ENCODE measurements at regions not wholly inside any gene's neighbourhood (a gene's known extent, or its start where the extent isn't known, plus 50 kb on each side); places are given as distances from the start of the nearest gene placed in this dataset.
A peak's percentile ranks its signal among the peaks of the same experiment; 100 is the strongest.

- H2BK5ac ChIP-seq (ENCODE audit: low read length) = no peak overlapping the region
- no peak overlapping the region for H3K23ac ChIP-seq (ENCODE audit: low read depth, low read length, poor library complexity)
- H3K36me3 ChIP-seq (replicated peaks in 1 of 2; ENCODE audit: control insufficient read depth in 2 of 2, insufficient read depth in 2 of 2, low read length in 2 of 2) = no peaks in the 10 kb centered on the region
- no peak overlapping the region for H2BK12ac ChIP-seq (ENCODE audit: low read length)
- H3K9ac ChIP-seq (ENCODE audit: low read depth, low read length, poor library complexity) = no peak overlapping the region
- H3K79me1 ChIP-seq (ENCODE audit: low read depth, low read length) = no peaks in the 10 kb centered on the region
- H2BK15ac ChIP-seq (ENCODE audit: low read length) = no peak overlapping the region
- peaks cover 0 to 29% of the 10 kb centered on the region in 2 donors for H3K9me3 ChIP-seq (replicated peaks in 1 of 2; ENCODE audit: control insufficient read depth in 2 of 2, insufficient read depth in 1 of 2, low read depth in 1 of 2, low read length in 2 of 2)
- no peak overlapping the region for H2BK120ac ChIP-seq (ENCODE audit: low read depth, low read length)
- H4K91ac ChIP-seq (ENCODE audit: low read depth, low read length, poor library complexity) = no peak overlapping the region
- H3K4me2 ChIP-seq (ENCODE audit: insufficient read depth, low read length, poor library complexity, severe bottlenecking) = no peak overlapping the region
- H3K27me3 ChIP-seq (ENCODE audit: control insufficient read depth in 3 of 3, insufficient read depth in 3 of 3, low read depth in 1 of 3, low read length in 3 of 3) = no peaks in the 10 kb centered on the region
- peaks cover 9 to 18% of the 10 kb centered on the region in 2 donors for H3K4me1 ChIP-seq (ENCODE audit: control insufficient read depth in 2 of 2, insufficient read depth in 1 of 2, low read depth in 1 of 2, low read length in 2 of 2)
- H3K27ac ChIP-seq (replicated peaks; ENCODE audit: low read length) = no peak overlapping the region
- H4K8ac ChIP-seq (ENCODE audit: low read depth, low read length) = no peak overlapping the region
- no peak overlapping the region for H3K4ac ChIP-seq (ENCODE audit: low read length)
- no peak for DNase-seq (ENCODE audit: low spot score)
- no peak overlapping the region for H2AFZ ChIP-seq (ENCODE audit: low read length)
- H3K4me3 ChIP-seq (ENCODE audit: low read length in 2 of 2) = no peak overlapping the region
- H2AK5ac ChIP-seq (ENCODE audit: low read depth, low read length) = no peak overlapping the region
- H3K18ac ChIP-seq (ENCODE audit: low read length) = no peak overlapping the region
- H3K14ac ChIP-seq (ENCODE audit: low read length) = no peak overlapping the region
- WGBS, 2 donors (ENCODE audit: extremely low coverage in 2 of 2, insufficient read length in 2 of 2, insufficient replicate concordance in 1 of 2) = no CpG with 5 or more reads among the region's 4 CpGs
Observed at GRCh38 chr16:62950351-62950750, 914.1 kb upstream of the CDH8 start.

GRCh38 chr16:62940569-62940968 lies 904.3 kb upstream of the CDH8 start:
- H2BK12ac ChIP-seq (ENCODE audit: low read length) = no peak overlapping the region
- no peak overlapping the region for H2AK5ac ChIP-seq (ENCODE audit: low read depth, low read length)
- DNase-seq (ENCODE audit: low spot score) = no peak
- H4K91ac ChIP-seq (ENCODE audit: low read depth, low read length, poor library complexity) = no peak overlapping the region
- H3K36me3 ChIP-seq (replicated peaks in 1 of 2; ENCODE audit: control insufficient read depth in 2 of 2, insufficient read depth in 2 of 2, low read length in 2 of 2) = no peaks in the 10 kb centered on the region
- no peak overlapping the region for H3K23ac ChIP-seq (ENCODE audit: low read depth, low read length, poor library complexity)
- no peak overlapping the region for H2BK15ac ChIP-seq (ENCODE audit: low read length)
- peaks cover 0 to 2% of the 10 kb centered on the region in 2 donors for H3K9me3 ChIP-seq (replicated peaks in 1 of 2; ENCODE audit: control insufficient read depth in 2 of 2, insufficient read depth in 1 of 2, low read depth in 1 of 2, low read length in 2 of 2)
- H3K4me3 ChIP-seq (ENCODE audit: low read length in 2 of 2) = no peak overlapping the region
- no peak overlapping the region for H3K14ac ChIP-seq (ENCODE audit: low read length)
- no peak overlapping the region for H3K4me2 ChIP-seq (ENCODE audit: insufficient read depth, low read length, poor library complexity, severe bottlenecking)
- no peak overlapping the region for H3K18ac ChIP-seq (ENCODE audit: low read length)
- no peak overlapping the region for H2BK120ac ChIP-seq (ENCODE audit: low read depth, low read length)
- H3K4ac ChIP-seq (ENCODE audit: low read length) = no peak overlapping the region
- no peak overlapping the region for H3K9ac ChIP-seq (ENCODE audit: low read depth, low read length, poor library complexity)
- peaks cover 3 to 5% of the 10 kb centered on the region in 2 donors for H3K4me1 ChIP-seq (ENCODE audit: control insufficient read depth in 2 of 2, insufficient read depth in 1 of 2, low read depth in 1 of 2, low read length in 2 of 2)
- no peaks in the 10 kb centered on the region for H3K27me3 ChIP-seq (ENCODE audit: control insufficient read depth in 3 of 3, insufficient read depth in 3 of 3, low read depth in 1 of 3, low read length in 3 of 3)
- H2BK5ac ChIP-seq (ENCODE audit: low read length) = no peak overlapping the region
- H3K79me1 ChIP-seq (ENCODE audit: low read depth, low read length) = no peaks in the 10 kb centered on the region
- no CpG with 5 or more reads among the region's 4 CpGs for whole genome bisulfite sequencing, 2 donors (ENCODE audit: extremely low coverage in 2 of 2, insufficient read length in 2 of 2, insufficient replicate concordance in 1 of 2)
- peak overlapping the region; percentile 47 for H2AFZ ChIP-seq (ENCODE audit: low read length)
- H3K27ac ChIP-seq (replicated peaks; ENCODE audit: low read length) = no peak overlapping the region
- H4K8ac ChIP-seq (ENCODE audit: low read depth, low read length) = no peak overlapping the region

- no peak overlapping the region for H2BK12ac ChIP-seq (ENCODE audit: low read length)
- no peak overlapping the region for H2AK5ac ChIP-seq (ENCODE audit: low read depth, low read length)
- no peak overlapping the region for H3K4me2 ChIP-seq (ENCODE audit: insufficient read depth, low read length, poor library complexity, severe bottlenecking)
- H3K27me3 ChIP-seq (ENCODE audit: control insufficient read depth in 3 of 3, insufficient read depth in 3 of 3, low read depth in 1 of 3, low read length in 3 of 3) = no peaks in the 10 kb centered on the region
- H3K4ac ChIP-seq (ENCODE audit: low read length) = no peak overlapping the region
- peak overlapping the region; percentile 47 for H2AFZ ChIP-seq (ENCODE audit: low read length)
- no peak overlapping the region for H3K23ac ChIP-seq (ENCODE audit: low read depth, low read length, poor library complexity)
- H3K9me3 ChIP-seq (replicated peaks in 1 of 2; ENCODE audit: control insufficient read depth in 2 of 2, insufficient read depth in 1 of 2, low read depth in 1 of 2, low read length in 2 of 2) = peaks cover 0 to 2% of the 10 kb centered on the region in 2 donors
- peaks cover 3 to 5% of the 10 kb centered on the region in 2 donors for H3K4me1 ChIP-seq (ENCODE audit: control insufficient read depth in 2 of 2, insufficient read depth in 1 of 2, low read depth in 1 of 2, low read length in 2 of 2)
- H3K79me1 ChIP-seq (ENCODE audit: low read depth, low read length) = no peaks in the 10 kb centered on the region
- no peak overlapping the region for H2BK5ac ChIP-seq (ENCODE audit: low read length)
- H3K4me3 ChIP-seq (ENCODE audit: low read length in 2 of 2) = no peak overlapping the region
- no peak overlapping the region for H3K27ac ChIP-seq (replicated peaks; ENCODE audit: low read length)
- no peak overlapping the region for H4K91ac ChIP-seq (ENCODE audit: low read depth, low read length, poor library complexity)
- H2BK15ac ChIP-seq (ENCODE audit: low read length) = no peak overlapping the region
- no peak overlapping the region for H3K9ac ChIP-seq (ENCODE audit: low read depth, low read length, poor library complexity)
- no peak overlapping the region for H3K14ac ChIP-seq (ENCODE audit: low read length)
- DNase-seq (ENCODE audit: low spot score) = no peak
- H3K36me3 ChIP-seq (replicated peaks in 1 of 2; ENCODE audit: control insufficient read depth in 2 of 2, insufficient read depth in 2 of 2, low read length in 2 of 2) = no peaks in the 10 kb centered on the region
- H3K18ac ChIP-seq (ENCODE audit: low read length) = no peak overlapping the region
- H2BK120ac ChIP-seq (ENCODE audit: low read depth, low read length) = no peak overlapping the region
- WGBS, 2 donors (ENCODE audit: extremely low coverage in 2 of 2, insufficient read length in 2 of 2, insufficient replicate concordance in 1 of 2) = no CpG with 5 or more reads among the region's 1 CpG
- no peak overlapping the region for H4K8ac ChIP-seq (ENCODE audit: low read depth, low read length)
Observed at GRCh38 chr16:62939687-62940086, 903.4 kb upstream of the CDH8 start.

- no CpG with 5 or more reads among the region's 4 CpGs for WGBS, 2 donors (ENCODE audit: extremely low coverage in 2 of 2, insufficient read length in 2 of 2, insufficient replicate concordance in 1 of 2)
- no peak for DNase-seq (ENCODE audit: low spot score)
- H2BK12ac ChIP-seq (ENCODE audit: low read length) = no peak overlapping the region
Observed at GRCh38 chr16:62933929-62934328, 897.7 kb upstream of the CDH8 start.

More at GRCh38 chr16:62933929-62934328, 897.7 kb upstream of the CDH8 start:
- Histone ChIP-seq H3K4me1 (ENCODE audit: control insufficient read depth in 2 of 2, insufficient read depth in 1 of 2, low read depth in 1 of 2, low read length in 2 of 2) (peaks cover 1 to 3% of the 10 kb centered on the region in 2 donors), H3K14ac (ENCODE audit: low read length) (no peak overlapping the region), H3K27ac (replicated peaks; ENCODE audit: low read length) (no peak overlapping the region), H2AFZ (ENCODE audit: low read length) (no peak overlapping the region), H3K79me1 (ENCODE audit: low read depth, low read length) (no peaks in the 10 kb centered on the region), H3K9ac (ENCODE audit: low read depth, low read length, poor library complexity) (no peak overlapping the region), H3K36me3 (replicated peaks in 1 of 2; ENCODE audit: control insufficient read depth in 2 of 2, insufficient read depth in 2 of 2, low read length in 2 of 2) (no peaks in the 10 kb centered on the region), H4K91ac (ENCODE audit: low read depth, low read length, poor library complexity) (no peak overlapping the region), H3K23ac (ENCODE audit: low read depth, low read length, poor library complexity) (no peak overlapping the region), H2BK120ac (ENCODE audit: low read depth, low read length) (no peak overlapping the region), H3K9me3 (replicated peaks in 1 of 2; ENCODE audit: control insufficient read depth in 2 of 2, insufficient read depth in 1 of 2, low read depth in 1 of 2, low read length in 2 of 2) (peaks cover 0 to 2% of the 10 kb centered on the region in 2 donors), H2BK5ac (ENCODE audit: low read length) (no peak overlapping the region), H2BK15ac (ENCODE audit: low read length) (no peak overlapping the region), H3K4ac (ENCODE audit: low read length) (no peak overlapping the region), H4K8ac (ENCODE audit: low read depth, low read length) (no peak overlapping the region), H3K27me3 (ENCODE audit: control insufficient read depth in 3 of 3, insufficient read depth in 3 of 3, low read depth in 1 of 3, low read length in 3 of 3) (no peaks in the 10 kb centered on the region), H2AK5ac (ENCODE audit: low read depth, low read length) (no peak overlapping the region), H3K18ac (ENCODE audit: low read length) (no peak overlapping the region), H3K4me3 (ENCODE audit: low read length in 2 of 2) (no peak overlapping the region), H3K4me2 (ENCODE audit: insufficient read depth, low read length, poor library complexity, severe bottlenecking) (no peak overlapping the region)
